ENCODE measurements at regions not wholly inside any gene's neighbourhood (a gene's known extent, or its start where the extent isn't known, plus 50 kb on each side); places are given as distances from the start of the nearest gene placed in this dataset.

DNA sequence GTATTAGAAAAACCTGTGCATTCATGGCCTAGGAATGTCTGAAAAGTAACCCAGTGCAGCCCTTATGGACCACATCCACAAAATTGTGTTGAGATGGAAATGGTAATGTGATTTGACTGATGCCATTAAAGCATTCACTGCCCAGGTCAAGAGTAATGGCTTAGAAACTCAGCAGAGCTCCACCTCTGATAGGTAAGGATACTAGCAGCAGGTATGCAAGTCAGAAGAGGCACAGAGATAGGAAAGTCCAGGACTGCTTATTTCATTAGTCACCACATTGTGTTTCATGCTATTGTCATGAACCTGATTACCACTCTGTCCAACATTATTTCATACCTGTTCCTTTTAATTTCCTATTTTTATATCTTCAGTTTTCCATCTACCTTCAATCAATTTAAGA is 2042.2 kb downstream of the ARAP2 start:
- in situ Hi-C loops (cut with MboI; ENCODE audit: low pct_unique_long_range_greater_than_20kb in 2 of 9, low sequenced_read_pairs in 9 of 9, unreplicated experiment in 9 of 9): no loop called here
- Histone ChIP-seq H3K4me1 (replicated peaks in 1 of 2) (no peaks in the 10 kb centered on the region), H3K27ac (no peak overlapping the region), H3K4me3 (no peak overlapping the region)
- no peak for ATAC-seq (replicated peaks in 6 of 8)

GRCh38 chr4:34220601-34221000 is 2023.7 kb downstream of the ARAP2 start:
- no peak overlapping the region for H3K4me3 ChIP-seq
- in situ Hi-C loops (cut with MboI; ENCODE audit: low pct_unique_long_range_greater_than_20kb in 2 of 9, low sequenced_read_pairs in 9 of 9, unreplicated experiment in 9 of 9): no loop called here
- 0 to 100% (median 58%) methylated on average over 1 of the region's 1 CpG; no CpG with 5 or more reads in 2 of the 10 experiments for WGBS, 10 experiments
- ATAC-seq (replicated peaks in 6 of 8): no peak
- peaks cover 3 to 9% of the 10 kb centered on the region in 2 donors for H3K4me1 ChIP-seq (replicated peaks in 1 of 2)
- no peak overlapping the region for H3K27ac ChIP-seq

- Histone ChIP-seq H3K4me1 (replicated peaks in 1 of 2) (peaks cover 3 to 9% of the 10 kb centered on the region in 2 donors), H3K27ac (no peak overlapping the region), H3K4me3 (no peak overlapping the region)
- peak in 5 of 8 experiments; percentile 49 to 87 (median 72) for ATAC-seq (replicated peaks in 6 of 8)
- in situ Hi-C loops (cut with MboI; ENCODE audit: low pct_unique_long_range_greater_than_20kb in 2 of 9, low sequenced_read_pairs in 9 of 9, unreplicated experiment in 9 of 9): no loop called here
- WGBS, 10 experiments: 0 to 71% (median 62%) methylated on average over 1 of the region's 1 CpG; no CpG with 5 or more reads in 2 of the 10 experiments
These were observed 2022.3 kb downstream of the ARAP2 start for GRCh38 chr4:34221986-34222385.

GRCh38 chr4:34236118-34236517 is 2008.2 kb downstream of the ARAP2 start:
- ATAC-seq (replicated peaks in 6 of 8): no peak
- in situ Hi-C loops (cut with MboI; ENCODE audit: low pct_unique_long_range_greater_than_20kb in 2 of 9, low sequenced_read_pairs in 9 of 9, unreplicated experiment in 9 of 9): no loop called here
- Histone ChIP-seq H3K4me1 (replicated peaks in 1 of 2) (no peaks in the 10 kb centered on the region), H3K4me3 (no peak overlapping the region), H3K27ac (no peak overlapping the region)
- WGBS, 10 experiments: 80 to 100% (median 100%) methylated on average over 1 of the region's 1 CpG; no CpG with 5 or more reads in 4 of the 10 experiments

DNA sequence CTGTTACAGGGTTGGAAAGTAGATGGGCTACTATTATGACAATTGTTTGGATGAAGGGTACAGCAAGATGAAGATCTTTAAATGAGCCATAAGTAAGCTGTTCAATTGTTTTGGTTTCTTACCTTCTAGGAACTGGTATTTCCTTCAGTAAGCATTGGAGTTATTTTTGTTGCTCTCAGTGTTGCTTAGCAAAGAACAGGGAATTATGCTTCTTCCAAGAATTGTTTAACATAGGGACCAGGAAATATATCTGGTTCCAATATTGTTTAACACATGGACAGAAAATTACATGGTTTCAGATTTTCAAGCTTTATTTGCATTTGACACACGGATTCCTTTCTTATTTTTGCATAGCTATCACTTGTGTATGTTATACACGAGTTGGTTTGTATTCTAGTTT is 1999.0 kb downstream of the ARAP2 start:
- in situ Hi-C loops (cut with MboI; ENCODE audit: low pct_unique_long_range_greater_than_20kb in 2 of 9, low sequenced_read_pairs in 9 of 9, unreplicated experiment in 9 of 9): no loop called here
- ATAC-seq (replicated peaks in 6 of 8): peak in 1 of 8 experiments; percentile 66
- no peak overlapping the region for H3K4me3 ChIP-seq
- no peak overlapping the region for H3K27ac ChIP-seq
- 6 to 91% (median 66%) methylated on average over 1 to 2 of the region's 2 CpGs; no CpG with 5 or more reads in 2 of the 10 experiments for WGBS, 10 experiments
- H3K4me1 ChIP-seq (replicated peaks in 1 of 2): no peaks in the 10 kb centered on the region

DNA sequence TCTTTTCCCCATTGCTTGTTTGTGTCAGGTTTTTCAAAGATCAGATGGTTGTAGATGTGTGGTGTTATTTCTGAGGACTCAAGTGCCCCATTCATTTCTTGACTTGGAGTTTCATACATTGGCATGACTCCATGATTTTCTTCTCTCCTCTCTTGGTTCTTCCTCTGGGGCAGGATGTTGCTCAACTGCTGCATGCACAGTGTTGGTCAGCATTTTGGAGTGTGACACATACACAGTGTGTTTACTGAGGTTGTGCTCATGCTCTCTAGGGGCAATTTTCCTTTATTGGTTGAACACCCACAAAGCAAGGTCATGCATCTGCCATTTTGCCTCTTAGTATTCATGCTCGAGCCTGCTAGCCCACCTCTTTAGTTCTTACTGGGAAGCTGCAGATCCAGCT is 1993.8 kb downstream of the ARAP2 start:
- no peak overlapping the region for H3K27ac ChIP-seq
- ATAC-seq (replicated peaks in 6 of 8): peak in 1 of 8 experiments; percentile 43
- in situ Hi-C loops (cut with MboI; ENCODE audit: low pct_unique_long_range_greater_than_20kb in 2 of 9, low sequenced_read_pairs in 9 of 9, unreplicated experiment in 9 of 9): no loop called here
- WGBS, 10 experiments: 0 to 100% (median 67%) methylated on average over 1 of the region's 1 CpG; no CpG with 5 or more reads in 5 of the 10 experiments
- no peaks in the 10 kb centered on the region for H3K4me1 ChIP-seq (replicated peaks in 1 of 2)
- H3K4me3 ChIP-seq: no peak overlapping the region

DNA sequence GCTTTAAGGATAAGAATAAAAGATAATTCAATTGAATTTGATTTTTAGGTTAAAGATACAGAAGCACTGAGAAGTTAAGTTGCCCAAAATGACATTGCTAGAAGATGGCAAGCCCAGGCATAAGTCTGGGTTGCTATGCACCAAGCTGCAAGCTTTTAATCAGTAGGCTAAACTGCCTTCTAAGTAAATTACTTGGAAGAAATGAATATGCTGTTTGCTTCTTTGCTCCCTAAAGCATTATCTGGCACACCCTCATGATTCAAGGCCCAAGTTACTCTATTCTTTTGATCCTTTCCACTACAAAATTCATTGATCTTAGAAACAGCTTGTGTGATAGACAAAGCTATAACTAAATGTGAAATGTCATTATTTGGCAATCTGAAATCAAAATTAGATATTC is 1991.1 kb downstream of the ARAP2 start:
- Histone ChIP-seq H3K27ac (no peak overlapping the region), H3K4me3 (no peak overlapping the region), H3K4me1 (replicated peaks in 1 of 2) (no peaks in the 10 kb centered on the region)
- in situ Hi-C loops (cut with MboI; ENCODE audit: low pct_unique_long_range_greater_than_20kb in 2 of 9, low sequenced_read_pairs in 9 of 9, unreplicated experiment in 9 of 9): no loop called here
- ATAC-seq (replicated peaks in 6 of 8): peak in 2 of 8 experiments; percentile 76 to 90

GRCh38 chr4:34258176-34258575 is 1986.1 kb downstream of the ARAP2 start:
- Histone ChIP-seq H3K4me3 (no peak overlapping the region), H3K27ac (no peak overlapping the region), H3K4me1 (replicated peaks in 1 of 2) (no peaks in the 10 kb centered on the region)
- ATAC-seq (replicated peaks in 6 of 8): no peak
- in situ Hi-C loops (cut with MboI; ENCODE audit: low pct_unique_long_range_greater_than_20kb in 2 of 9, low sequenced_read_pairs in 9 of 9, unreplicated experiment in 9 of 9): no loop called here
- WGBS, 10 experiments: 34 to 100% (median 85%) methylated on average over 1 to 2 of the region's 2 CpGs

GRCh38 chr4:34261799-34262314 is 1982.5 kb downstream of the ARAP2 start:
- in situ Hi-C loops (cut with MboI; ENCODE audit: low pct_unique_long_range_greater_than_20kb in 2 of 9, low sequenced_read_pairs in 9 of 9, unreplicated experiment in 9 of 9): no loop called here
- Histone ChIP-seq H3K4me1 (replicated peaks in 1 of 2) (no peaks in the 10 kb centered on the region), H3K4me3 (no peak overlapping the region), H3K27ac (no peak overlapping the region)
- WGBS, 10 experiments: 0 to 100% (median 69%) methylated on average over 1 to 2 of the region's 2 CpGs; no CpG with 5 or more reads in 4 of the 10 experiments
- no peak for ATAC-seq (replicated peaks in 6 of 8)

DNA sequence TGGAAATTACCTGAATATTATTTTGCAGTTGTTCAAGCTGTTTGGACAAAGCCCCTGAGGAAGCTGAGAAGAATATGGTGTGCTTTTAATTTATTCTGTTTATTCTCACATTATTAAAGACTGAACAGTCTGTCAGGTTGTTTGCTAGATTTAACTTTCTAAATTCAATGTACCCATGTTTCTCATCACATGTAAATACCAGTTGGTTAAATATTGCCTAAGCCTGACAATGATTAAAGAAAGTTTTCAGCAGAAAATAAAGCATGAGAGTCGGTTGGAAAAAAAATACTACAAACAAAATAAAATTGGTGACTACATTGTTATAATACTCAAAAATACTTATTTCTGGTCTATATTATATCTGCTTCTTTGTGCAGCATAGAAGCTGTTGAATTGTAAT is 1974.7 kb downstream of the ARAP2 start:
- in situ Hi-C loops (cut with MboI; ENCODE audit: low pct_unique_long_range_greater_than_20kb in 2 of 9, low sequenced_read_pairs in 9 of 9, unreplicated experiment in 9 of 9): no loop called here
- Histone ChIP-seq H3K27ac (no peak overlapping the region), H3K4me1 (replicated peaks in 1 of 2) (no peaks in the 10 kb centered on the region), H3K4me3 (no peak overlapping the region)
- WGBS, 10 experiments: 0 to 62% (median 42%) methylated on average over 1 of the region's 1 CpG; no CpG with 5 or more reads in 1 of the 10 experiments
- ATAC-seq (replicated peaks in 6 of 8): no peak

GRCh38 chr4:34271479-34272355 is 1972.6 kb downstream of the ARAP2 start:
- peak in 1 of 8 experiments; percentile 33 for ATAC-seq (replicated peaks in 6 of 8)
- H3K4me1 ChIP-seq (replicated peaks in 1 of 2): no peaks in the 10 kb centered on the region
- H3K4me3 ChIP-seq: no peak overlapping the region
- in situ Hi-C loops (cut with MboI; ENCODE audit: low pct_unique_long_range_greater_than_20kb in 2 of 9, low sequenced_read_pairs in 9 of 9, unreplicated experiment in 9 of 9): no loop called here
- WGBS, 10 experiments: 16 to 93% (median 83%) methylated on average over 2 to 5 of the region's 5 CpGs; no CpG with 5 or more reads in 1 of the 10 experiments
- no peak overlapping the region for H3K27ac ChIP-seq

DNA sequence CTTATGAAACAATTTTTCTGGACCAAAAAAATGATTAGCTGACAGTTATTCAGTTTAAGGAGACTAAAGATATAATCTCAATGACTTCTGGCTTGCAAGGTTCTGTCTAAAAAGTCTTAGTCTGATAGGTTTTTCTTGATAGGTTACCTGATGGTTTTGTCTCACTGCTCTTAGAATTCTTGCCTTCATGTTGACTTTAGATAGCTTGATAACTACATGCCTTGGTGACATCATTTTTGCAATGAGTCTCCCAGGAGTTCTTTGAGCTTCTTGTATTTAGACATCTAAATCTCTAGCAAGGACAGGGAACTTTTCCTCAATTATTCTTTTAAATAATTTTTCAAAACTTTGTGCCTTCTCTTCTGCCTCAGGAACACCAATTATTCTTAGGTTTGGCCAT is 1965.3 kb downstream of the ARAP2 start:
- no peaks in the 10 kb centered on the region for H3K4me1 ChIP-seq (replicated peaks in 1 of 2)
- H3K27ac ChIP-seq: no peak overlapping the region
- in situ Hi-C loops (cut with MboI; ENCODE audit: low pct_unique_long_range_greater_than_20kb in 2 of 9, low sequenced_read_pairs in 9 of 9, unreplicated experiment in 9 of 9): no loop called here
- no peak for ATAC-seq (replicated peaks in 6 of 8)
- no peak overlapping the region for H3K4me3 ChIP-seq

- Histone ChIP-seq H3K4me1 (replicated peaks in 1 of 2) (no peaks in the 10 kb centered on the region), H3K27ac (no peak overlapping the region), H3K4me3 (no peak overlapping the region)
- WGBS, 10 experiments: 0 to 83% (median 30%) methylated on average over 1 to 2 of the region's 2 CpGs; no CpG with 5 or more reads in 4 of the 10 experiments
- ATAC-seq (replicated peaks in 6 of 8): peak in 1 of 8 experiments; percentile 21
- in situ Hi-C loops (cut with MboI; ENCODE audit: low pct_unique_long_range_greater_than_20kb in 2 of 9, low sequenced_read_pairs in 9 of 9, unreplicated experiment in 9 of 9): no loop called here
These were observed 1964.2 kb downstream of the ARAP2 start for GRCh38 chr4:34280131-34280530.

DNA sequence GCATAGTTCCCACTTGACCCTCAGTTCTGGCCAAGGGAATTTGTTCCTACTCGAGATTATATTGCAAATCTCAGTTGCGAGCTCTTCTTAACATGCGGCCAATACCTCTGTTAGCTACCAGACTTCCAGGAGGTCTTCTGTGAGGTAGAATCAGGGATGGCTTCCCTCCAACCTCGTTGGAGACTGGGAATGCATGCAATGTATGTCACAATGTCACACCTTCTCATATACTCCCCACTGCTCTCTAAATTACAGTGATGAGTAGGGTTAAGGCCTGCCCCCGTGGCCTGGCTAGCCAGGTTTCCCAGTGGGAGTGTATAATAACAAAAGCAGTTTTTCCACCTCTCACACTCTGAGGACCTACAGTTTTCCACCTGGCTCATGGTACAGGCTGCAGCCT is 1962.5 kb downstream of the ARAP2 start:
- Histone ChIP-seq H3K4me1 (replicated peaks in 1 of 2) (no peaks in the 10 kb centered on the region), H3K4me3 (no peak overlapping the region), H3K27ac (no peak overlapping the region)
- in situ Hi-C loops (cut with MboI; ENCODE audit: low pct_unique_long_range_greater_than_20kb in 2 of 9, low sequenced_read_pairs in 9 of 9, unreplicated experiment in 9 of 9): no loop called here
- ATAC-seq (replicated peaks in 6 of 8): no peak
- WGBS, 10 experiments: 20 to 100% (median 83%) methylated on average over 2 to 4 of the region's 5 CpGs; no CpG with 5 or more reads in 4 of the 10 experiments
